K562 (cell line): ENCODE measurements at regions not wholly inside any gene's neighbourhood (a gene's known extent, or its start where the extent isn't known, plus 50 kb on each side); places are given as distances from the start of the nearest gene placed in this dataset.

ENCODE experiments used
- ATAC-seq: fragments of 200-7000 bp; cut with Tn5 transposase; 3 replicates; pipeline ENCODE4 v1.9.1; 2020; ENCODE audit warnings: moderate library complexity
- BruUV-seq: library from RNA; stranded (reverse); fragments of 400-500 nt; replicated peaks from 2 replicates; lab custom pipeline; 2021; lab: Mats Ljungman, UMichigan
- CTCF ChIA-PET: fragments of 300-600 bp; formaldehyde crosslinking; extraction: SDS; loops from one replicate; lab custom pipeline; 2021; ENCODE audit warnings: low intra/inter-chr PET ratio; lab: Yijun Ruan, JAX
- POLR2A ChIA-PET: fragments of 300-600, 350-650 bp; sonication (Branson Sonifier 250); formaldehyde crosslinking; extraction: SDS; loops from one replicate; lab custom pipeline; 2021; ENCODE audit warnings: antibody characterized with exemption, inconsistent platforms; lab: Yijun Ruan, JAX
- DNase-seq, 4 experiments: peaks; one replicate each; pipeline versions ENCODE4 v3.0.0 to v3.0.0-alpha.2; 2011 to 2018; ENCODE audit warnings: low spot score in 3 of 4, mixed read lengths in 3 of 4; ENCODE audit errors: extremely low read depth in 1 of 4
- FAIRE-seq: peaks from 2 replicates; lab custom pipeline; 2011; peaks lifted over from hg19 to GRCh38; lab: Jason Lieb, UNC
- H2AFZ ChIP-seq: 2 replicates; pipeline ENCODE4 v1.6.0; 2011; ENCODE audit warnings: low read depth, low read length, control low read depth, inconsistent platforms
- H3K27ac ChIP-seq: fragments of 200-600 bp; 3 replicates; pipeline ENCODE4 v1.8.0; 2011; ENCODE audit warnings: low read depth, mild to moderate bottlenecking, control low read depth, inconsistent platforms, low read length, moderate library complexity, mixed read lengths; ENCODE audit errors: extremely low read depth
- H3K27me3 ChIP-seq, 2 experiments: fragments of 300-600 bp in 1 of 2; 2 replicates in 1 of 2; 3 replicates in 1 of 2; pipeline versions ENCODE4 v1.6.0 to v1.8.0; 2011; ENCODE audit warnings: inconsistent platforms in 2 of 2, low read length in 2 of 2, mild to moderate bottlenecking in 1 of 2, mixed read lengths in 1 of 2, moderate library complexity in 1 of 2; ENCODE audit not compliant: control insufficient read depth in 2 of 2, insufficient read depth in 2 of 2
- H3K36me3 ChIP-seq: fragments of 300-600 bp; 3 replicates; pipeline ENCODE4 v1.8.0; 2011; ENCODE audit warnings: mild to moderate bottlenecking, low read length, inconsistent platforms; ENCODE audit not compliant: control insufficient read depth, insufficient read depth
- H3K4me1 ChIP-seq, 2 experiments: fragments of 200-600 bp in 1 of 2; replicated peaks in 1 of 2; 2 replicates in 1 of 2; 3 replicates in 1 of 2; pipeline versions ENCODE4 v1.5.1 to v1.8.0; 2011; ENCODE audit warnings: inconsistent platforms in 2 of 2, low read length in 2 of 2, mild to moderate bottlenecking in 1 of 2, mixed read lengths in 1 of 2, moderate library complexity in 1 of 2; ENCODE audit not compliant: control insufficient read depth in 2 of 2, insufficient read depth in 2 of 2
- H3K4me2 ChIP-seq: 2 replicates; pipeline ENCODE4 v1.6.1; 2011; ENCODE audit warnings: low read length, control low read depth, inconsistent platforms, mixed read lengths; ENCODE audit not compliant: insufficient read depth
- H3K4me3 ChIP-seq: fragments of 200-600 bp; sonication (generic), shearing (Covaris generic); 2 replicates; pipeline ENCODE4 v1.5.1; 2016; ENCODE audit warnings: control low read depth, inconsistent platforms
- H3K79me2 ChIP-seq: fragments of 200-600 bp; 3 replicates; pipeline ENCODE4 v1.8.0; 2011; ENCODE audit warnings: low read length, inconsistent platforms; ENCODE audit not compliant: control insufficient read depth, insufficient read depth
- H3K9ac ChIP-seq, 2 experiments: 2 replicates each; pipeline versions ENCODE4 v1.6.0 to v1.6.1; 2011; ENCODE audit warnings: low read depth in 2 of 2, low read length in 2 of 2, control low read depth in 1 of 2, inconsistent platforms in 1 of 2, mild to moderate bottlenecking in 1 of 2, mixed read lengths in 1 of 2; ENCODE audit not compliant: insufficient read depth in 1 of 2
- H3K9me1 ChIP-seq: one replicate; pipeline ENCODE4 v1.6.0; 2011; ENCODE audit warnings: inconsistent platforms, mild to moderate bottlenecking, low read length, moderate library complexity; ENCODE audit not compliant: control insufficient read depth, insufficient read depth
- H3K9me3 ChIP-seq: replicated peaks from 2 replicates; pipeline ENCODE4 v1.5.1; 2011; ENCODE audit warnings: low read depth, low read length, inconsistent platforms; ENCODE audit not compliant: control insufficient read depth, insufficient read depth
- H4K20me1 ChIP-seq: replicated peaks from 2 replicates; pipeline ENCODE4 v1.6.1; 2011; ENCODE audit warnings: low read length, inconsistent platforms, mixed read lengths; ENCODE audit not compliant: control insufficient read depth, insufficient read depth
- ARID1B ChIP-seq: fragments of 450-650 bp; IDR thresholded peaks from 2 replicates; pipeline ENCODE4 v1.6.1; 2016; ENCODE audit warnings: antibody characterized with exemption, mild to moderate bottlenecking, inconsistent platforms
- CBX3 ChIP-seq, 2 experiments: IDR thresholded peaks; 1 replicate in 1 of 2; 2 replicates in 1 of 2; pipeline ENCODE4 v1.6.1; 2012; ENCODE audit warnings: inconsistent platforms in 2 of 2, low read length in 2 of 2, borderline replicate concordance in 1 of 2, control low read depth in 1 of 2
- MEIS2 ChIP-seq: fragments of 450-650 bp; IDR thresholded peaks from 2 replicates; pipeline ENCODE4 v1.6.1; 2014; ENCODE audit warnings: mild to moderate bottlenecking; ENCODE audit not compliant: partially characterized antibody
- NCOR1 ChIP-seq: fragments of 450-650 bp; IDR thresholded peaks from 2 replicates; pipeline ENCODE4 v1.6.1; 2016; ENCODE audit warnings: mild to moderate bottlenecking, moderate library complexity
- NFE2 ChIP-seq: IDR thresholded peaks from 2 replicates; pipeline ENCODE4 v1.6.1; 2014; ENCODE audit warnings: antibody characterized with exemption, low read depth
- PTRF ChIP-seq: fragments of 450-650 bp; IDR thresholded peaks from 2 replicates; pipeline ENCODE4 v1.6.1; 2016; ENCODE audit warnings: mild to moderate bottlenecking, missing genetic modification characterization, missing compliant biosample characterization
- SREBF1 ChIP-seq: fragments of 150-350 bp; IDR thresholded peaks from 2 replicates; pipeline ENCODE4 v1.6.1; 2014; ENCODE audit warnings: antibody characterized with exemption, low read depth, low read length, borderline replicate concordance
- TCF15 ChIP-seq: fragments of 250-450 bp; sonication (Bioruptor Pico); IDR thresholded peaks from 2 replicates; pipeline ENCODE4 v1.8.0; 2022; ENCODE audit warnings: moderate library complexity, mild to moderate bottlenecking, inconsistent platforms
- ZBTB2 ChIP-seq: fragments of 450-650 bp; IDR thresholded peaks from 2 replicates; pipeline ENCODE4 v1.6.1; 2016; ENCODE audit warnings: antibody characterized with exemption
- ZC3H4 ChIP-seq: sonication (generic); formaldehyde crosslinking; IDR thresholded peaks from 2 replicates; pipeline ENCODE4 v1.9.0; 2021; ENCODE audit warnings: missing genetic modification reagents, borderline replicate concordance
- ZNF134 ChIP-seq: fragments of 250-450 bp; sonication (Bioruptor Pico); conservative IDR thresholded peaks from 2 replicates; pipeline ENCODE4 v1.4.0; 2020
- ZNF23 ChIP-seq: fragments of 250-450 bp; sonication (Bioruptor Pico); IDR thresholded peaks from 2 replicates; pipeline ENCODE4 v1.4.0; 2020; ENCODE audit warnings: mild to moderate bottlenecking
- WGBS: fragments of 100-300 bp; shearing (Covaris generic); methylation state at CpG from one replicate; pipeline ENCODE4 v1.1.6; 2016; ENCODE audit warnings: low coverage, mixed read lengths; ENCODE audit not compliant: insufficient coverage; ENCODE audit errors: missing lambda C conversion rate; 5-methylcytosine and 5-hydroxymethylcytosine counted together
- in situ Hi-C: fragments of 300-500 bp; cut with MboI; formaldehyde crosslinking; loops from 4 replicates; pipeline ENCODE4 v1.15.0; 2018; ENCODE audit warnings: inconsistent platforms, mixed read lengths
- intact Hi-C: fragments of 100-400 bp; cut with micrococcal nuclease; formaldehyde crosslinking; loops from 2 replicates; pipeline ENCODE4 v1.14.2; 2022
- TF ChIP-seq, protein P1 (sequence below): fragments of 200-800 bp; sonication (Bioruptor generic); IDR thresholded peaks from 2 replicates; pipeline ENCODE4 v1.6.1; 2017; ENCODE audit warnings: missing genetic modification characterization, missing compliant biosample characterization
- TF ChIP-seq, protein P2 (sequence below): sonication (generic); formaldehyde crosslinking; IDR thresholded peaks from 2 replicates; pipeline ENCODE4 v1.8.1; 2023; ENCODE audit warnings: missing genetic modification reagents, mild to moderate bottlenecking, borderline replicate concordance

- TF ChIP-seq ARID1B (no peak), MEIS2 (no peak), ZNF134 (CRISPR knock-in tag) (no peak)
- TF ChIP-seq, protein P1, sequence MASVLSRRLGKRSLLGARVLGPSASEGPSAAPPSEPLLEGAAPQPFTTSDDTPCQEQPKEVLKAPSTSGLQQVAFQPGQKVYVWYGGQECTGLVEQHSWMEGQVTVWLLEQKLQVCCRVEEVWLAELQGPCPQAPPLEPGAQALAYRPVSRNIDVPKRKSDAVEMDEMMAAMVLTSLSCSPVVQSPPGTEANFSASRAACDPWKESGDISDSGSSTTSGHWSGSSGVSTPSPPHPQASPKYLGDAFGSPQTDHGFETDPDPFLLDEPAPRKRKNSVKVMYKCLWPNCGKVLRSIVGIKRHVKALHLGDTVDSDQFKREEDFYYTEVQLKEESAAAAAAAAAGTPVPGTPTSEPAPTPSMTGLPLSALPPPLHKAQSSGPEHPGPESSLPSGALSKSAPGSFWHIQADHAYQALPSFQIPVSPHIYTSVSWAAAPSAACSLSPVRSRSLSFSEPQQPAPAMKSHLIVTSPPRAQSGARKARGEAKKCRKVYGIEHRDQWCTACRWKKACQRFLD (CRISPR knock-in tag), result no peak
These were observed 895.8 kb downstream of the SLITRK6 start (continued) for GRCh38 chr13:84903391-84903790.

- no peak overlapping the region for H3K9ac ChIP-seq
- WGBS, result 0% methylated on average over 1 of the region's 1 CpG
- H3K9me3 ChIP-seq, result no peaks in the 10 kb centered on the region
- FAIRE-seq (no peak), ATAC-seq (no peak), DNase-seq (no peak)
- intact Hi-C loops (no loop called here), in situ Hi-C loops (loop anchor here (25.0 kb wide), 1 partner anchor 910 kb away; no protein-coding TSS in a partner anchor)
- ChIA-PET POLR2A (no interaction called here), CTCF (no interaction called here)
- BruUV-seq, result no TSS peak
- H3K36me3 ChIP-seq, result no peaks in the 10 kb centered on the region
- no peak overlapping the region for H3K27ac ChIP-seq
- no peak overlapping the region for H3K4me3 ChIP-seq
- no peaks in the 10 kb centered on the region for H3K9me1 ChIP-seq
- no peaks in the 10 kb centered on the region for H4K20me1 ChIP-seq
- no peak overlapping the region for H3K4me2 ChIP-seq
- no peak overlapping the region for H2AFZ ChIP-seq
- H3K79me2 ChIP-seq, result no peaks in the 10 kb centered on the region
- no peaks in the 10 kb centered on the region for H3K27me3 ChIP-seq
- no peaks in the 10 kb centered on the region for H3K4me1 ChIP-seq
- TF ChIP-seq, protein P2, sequence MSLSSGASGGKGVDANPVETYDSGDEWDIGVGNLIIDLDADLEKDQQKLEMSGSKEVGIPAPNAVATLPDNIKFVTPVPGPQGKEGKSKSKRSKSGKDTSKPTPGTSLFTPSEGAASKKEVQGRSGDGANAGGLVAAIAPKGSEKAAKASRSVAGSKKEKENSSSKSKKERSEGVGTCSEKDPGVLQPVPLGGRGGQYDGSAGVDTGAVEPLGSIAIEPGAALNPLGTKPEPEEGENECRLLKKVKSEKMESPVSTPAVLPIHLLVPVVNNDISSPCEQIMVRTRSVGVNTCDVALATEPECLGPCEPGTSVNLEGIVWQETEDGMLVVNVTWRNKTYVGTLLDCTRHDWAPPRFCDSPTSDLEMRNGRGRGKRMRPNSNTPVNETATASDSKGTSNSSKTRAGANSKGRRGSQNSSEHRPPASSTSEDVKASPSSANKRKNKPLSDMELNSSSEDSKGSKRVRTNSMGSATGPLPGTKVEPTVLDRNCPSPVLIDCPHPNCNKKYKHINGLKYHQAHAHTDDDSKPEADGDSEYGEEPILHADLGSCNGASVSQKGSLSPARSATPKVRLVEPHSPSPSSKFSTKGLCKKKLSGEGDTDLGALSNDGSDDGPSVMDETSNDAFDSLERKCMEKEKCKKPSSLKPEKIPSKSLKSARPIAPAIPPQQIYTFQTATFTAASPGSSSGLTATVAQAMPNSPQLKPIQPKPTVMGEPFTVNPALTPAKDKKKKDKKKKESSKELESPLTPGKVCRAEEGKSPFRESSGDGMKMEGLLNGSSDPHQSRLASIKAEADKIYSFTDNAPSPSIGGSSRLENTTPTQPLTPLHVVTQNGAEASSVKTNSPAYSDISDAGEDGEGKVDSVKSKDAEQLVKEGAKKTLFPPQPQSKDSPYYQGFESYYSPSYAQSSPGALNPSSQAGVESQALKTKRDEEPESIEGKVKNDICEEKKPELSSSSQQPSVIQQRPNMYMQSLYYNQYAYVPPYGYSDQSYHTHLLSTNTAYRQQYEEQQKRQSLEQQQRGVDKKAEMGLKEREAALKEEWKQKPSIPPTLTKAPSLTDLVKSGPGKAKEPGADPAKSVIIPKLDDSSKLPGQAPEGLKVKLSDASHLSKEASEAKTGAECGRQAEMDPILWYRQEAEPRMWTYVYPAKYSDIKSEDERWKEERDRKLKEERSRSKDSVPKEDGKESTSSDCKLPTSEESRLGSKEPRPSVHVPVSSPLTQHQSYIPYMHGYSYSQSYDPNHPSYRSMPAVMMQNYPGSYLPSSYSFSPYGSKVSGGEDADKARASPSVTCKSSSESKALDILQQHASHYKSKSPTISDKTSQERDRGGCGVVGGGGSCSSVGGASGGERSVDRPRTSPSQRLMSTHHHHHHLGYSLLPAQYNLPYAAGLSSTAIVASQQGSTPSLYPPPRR (CRISPR knock-in tag), result no peak
- no peak for TF ChIP-seq ARID1B
- no peak for TF ChIP-seq ZC3H4 (CRISPR knock-in tag)
- no peak for TF ChIP-seq PTRF (tag)
- no peak for TF ChIP-seq NFE2
- no peak for TF ChIP-seq ZBTB2
- TF ChIP-seq CBX3 (IDR thresholded peaks at IDR 0.05; ENCODE audit: borderline replicate concordance in 1 of 2, low read length in 2 of 2), result no peak
- TF ChIP-seq SREBF1, result no peak
- no peak for TF ChIP-seq TCF15 (CRISPR knock-in tag)
- TF ChIP-seq NCOR1, result no peak
- TF ChIP-seq ZNF23 (CRISPR knock-in tag), result no peak
These were observed 897.0 kb downstream of the SLITRK6 start for GRCh38 chr13:84902243-84902642.
